Effector memory CD4-positive, alpha-beta T cell (primary cell): ENCODE measurements at regions not wholly inside any gene's neighbourhood (a gene's known extent, or its start where the extent isn't known, plus 50 kb on each side); places are given as distances from the start of the nearest gene placed in this dataset.

Experiments used
- DNase-seq, 3 donors: peaks; one replicate each; pipeline ENCODE4 v3.0.0-alpha.2; 2020
- H3K27ac ChIP-seq: 2 replicates; pipeline ENCODE4 v1.7.0; 2013; ENCODE audit warnings: mild to moderate bottlenecking, low read length, moderate library complexity; ENCODE audit not compliant: insufficient read depth, poor library complexity, severe bottlenecking
- H3K27me3 ChIP-seq: replicated peaks from 2 replicates; pipeline ENCODE4 v1.7.0; 2013; ENCODE audit warnings: mild to moderate bottlenecking, low read length; ENCODE audit not compliant: insufficient read depth, control insufficient read depth, poor library complexity, severe bottlenecking
- H3K36me3 ChIP-seq: 2 replicates; pipeline ENCODE4 v1.7.0; 2013; ENCODE audit warnings: mild to moderate bottlenecking, low read length, moderate library complexity; ENCODE audit not compliant: control insufficient read depth, insufficient read depth
- H3K4me1 ChIP-seq: 2 replicates; pipeline ENCODE4 v1.7.0; 2013; ENCODE audit warnings: low read length, mild to moderate bottlenecking; ENCODE audit not compliant: control insufficient read depth, insufficient read depth, poor library complexity, severe bottlenecking
- H3K4me3 ChIP-seq: 2 replicates; pipeline ENCODE4 v1.7.0; 2013; ENCODE audit warnings: low read length, low read depth, mild to moderate bottlenecking; ENCODE audit not compliant: insufficient read depth, poor library complexity, severe bottlenecking
- H3K9me3 ChIP-seq: 2 replicates; pipeline ENCODE4 v1.7.0; 2013; ENCODE audit warnings: mild to moderate bottlenecking, low read length, moderate library complexity; ENCODE audit not compliant: control insufficient read depth

- DNase-seq: no peak
- H3K9me3 ChIP-seq: no peaks in the 10 kb centered on the region
Measured at GRCh38 chr9:106358331-106358730, 504.6 kb upstream of the ZNF462 start.

GRCh38 chr9:106376689-106377088, 486.3 kb upstream of the ZNF462 start:
- no peaks in the 10 kb centered on the region for H3K36me3 ChIP-seq
- no peak for DNase-seq

More at GRCh38 chr9:106358331-106358730, 504.6 kb upstream of the ZNF462 start:
- no peaks in the 10 kb centered on the region for H3K36me3 ChIP-seq
- H3K27me3 ChIP-seq: no peaks in the 10 kb centered on the region
- H3K27ac ChIP-seq: no peak overlapping the region
- no peak overlapping the region for H3K4me3 ChIP-seq
- no peaks in the 10 kb centered on the region for H3K4me1 ChIP-seq

GRCh38 chr9:106383072-106383471, 479.9 kb upstream of the ZNF462 start:
- H3K27ac ChIP-seq: no peak overlapping the region
- H3K4me3 ChIP-seq: no peak overlapping the region

More at GRCh38 chr9:106376689-106377088, 486.3 kb upstream of the ZNF462 start:
- Histone ChIP-seq H3K4me1 (no peaks in the 10 kb centered on the region), H3K9me3 (no peaks in the 10 kb centered on the region), H3K27ac (no peak overlapping the region), H3K4me3 (no peak overlapping the region), H3K27me3 (no peaks in the 10 kb centered on the region)

GRCh38 chr9:106387965-106388364, 475.0 kb upstream of the ZNF462 start:
- Histone ChIP-seq H3K4me1 (no peaks in the 10 kb centered on the region), H3K4me3 (no peak overlapping the region), H3K27ac (no peak overlapping the region), H3K9me3 (no peaks in the 10 kb centered on the region), H3K27me3 (no peaks in the 10 kb centered on the region), H3K36me3 (no peaks in the 10 kb centered on the region)
- DNase-seq: no peak

More at GRCh38 chr9:106383072-106383471, 479.9 kb upstream of the ZNF462 start:
- Histone ChIP-seq H3K27me3 (no peaks in the 10 kb centered on the region), H3K9me3 (no peaks in the 10 kb centered on the region), H3K4me1 (no peaks in the 10 kb centered on the region), H3K36me3 (no peaks in the 10 kb centered on the region)
- no peak for DNase-seq

- Histone ChIP-seq H3K9me3 (no peaks in the 10 kb centered on the region), H3K27ac (no peak overlapping the region), H3K4me1 (no peaks in the 10 kb centered on the region), H3K27me3 (no peaks in the 10 kb centered on the region), H3K36me3 (no peaks in the 10 kb centered on the region), H3K4me3 (no peak overlapping the region)
- DNase-seq: no peak
Measured at GRCh38 chr9:106393226-106393625, 469.7 kb upstream of the ZNF462 start.

- Histone ChIP-seq H3K9me3 (no peaks in the 10 kb centered on the region), H3K4me1 (no peaks in the 10 kb centered on the region), H3K4me3 (no peak overlapping the region), H3K27ac (no peak overlapping the region), H3K36me3 (no peaks in the 10 kb centered on the region), H3K27me3 (no peaks in the 10 kb centered on the region)
- no peak for DNase-seq
Measured at GRCh38 chr9:106400170-106400569, 462.8 kb upstream of the ZNF462 start.

- no peaks in the 10 kb centered on the region for H3K27me3 ChIP-seq
- H3K27ac ChIP-seq: no peak overlapping the region
- H3K4me1 ChIP-seq: no peaks in the 10 kb centered on the region
- H3K9me3 ChIP-seq: no peaks in the 10 kb centered on the region
- DNase-seq: no peak
- H3K36me3 ChIP-seq: no peaks in the 10 kb centered on the region
- H3K4me3 ChIP-seq: no peak overlapping the region
Measured at GRCh38 chr9:106400950-106401349, 462.0 kb upstream of the ZNF462 start.

GRCh38 chr9:106403081-106403480, 459.9 kb upstream of the ZNF462 start:
- Histone ChIP-seq H3K4me3 (no peak overlapping the region), H3K4me1 (no peaks in the 10 kb centered on the region), H3K27ac (no peak overlapping the region), H3K9me3 (no peaks in the 10 kb centered on the region), H3K36me3 (no peaks in the 10 kb centered on the region), H3K27me3 (no peaks in the 10 kb centered on the region)
- no peak for DNase-seq

GRCh38 chr9:106404137-106404536, 458.8 kb upstream of the ZNF462 start:
- no peaks in the 10 kb centered on the region for H3K36me3 ChIP-seq
- H3K27ac ChIP-seq: no peak overlapping the region
- H3K4me1 ChIP-seq: no peaks in the 10 kb centered on the region
- H3K9me3 ChIP-seq: no peaks in the 10 kb centered on the region
- no peak overlapping the region for H3K4me3 ChIP-seq
- no peaks in the 10 kb centered on the region for H3K27me3 ChIP-seq
- DNase-seq: no peak

GRCh38 chr9:106405871-106406435, 457.0 kb upstream of the ZNF462 start:
- Histone ChIP-seq H3K4me1 (no peaks in the 10 kb centered on the region), H3K36me3 (no peaks in the 10 kb centered on the region), H3K27ac (no peak overlapping the region), H3K9me3 (no peaks in the 10 kb centered on the region), H3K27me3 (no peaks in the 10 kb centered on the region), H3K4me3 (no peak overlapping the region)
- DNase-seq: no peak
